Small intestine (tissue), 7 donors: ENCODE measurements at regions not wholly inside any gene's neighbourhood (a gene's known extent, or its start where the extent isn't known, plus 50 kb on each side); places are given as distances from the start of the nearest gene placed in this dataset.
A peak's percentile ranks its signal among the peaks of the same experiment; 100 is the strongest.

Experiments
- DNase-seq, 2 donors: peaks; one replicate each; pipeline versions ENCODE4 v3.0.0 to v3.0.0-alpha.2; 2013
- FAIRE-seq: peaks from 2 replicates; lab custom pipeline; 2012; peaks lifted over from hg19 to GRCh38; lab: Jason Lieb, UNC
- H3K27ac ChIP-seq, 3 donors: one replicate each; pipeline ENCODE4 v1.5.1; 2013; ENCODE audit warnings: low read length in 2 of 3, mild to moderate bottlenecking in 2 of 3, control low read depth in 1 of 3, inconsistent platforms in 1 of 3, low read depth in 1 of 3, moderate library complexity in 1 of 3
- H3K27me3 ChIP-seq, 3 donors: one replicate each; pipeline ENCODE4 v1.6.1; 2013; ENCODE audit warnings: low read length in 3 of 3, inconsistent platforms in 1 of 3; ENCODE audit not compliant: control insufficient read depth in 3 of 3, insufficient read depth in 3 of 3
- H3K36me3 ChIP-seq, 3 donors: one replicate each; pipeline ENCODE4 v1.6.1; 2013; ENCODE audit warnings: low read length in 3 of 3, inconsistent platforms in 1 of 3, low read depth in 1 of 3, mild to moderate bottlenecking in 1 of 3, moderate library complexity in 1 of 3; ENCODE audit not compliant: control insufficient read depth in 3 of 3, insufficient read depth in 2 of 3
- H3K4me1 ChIP-seq, 3 donors: one replicate each; pipeline ENCODE4 v1.6.1; 2013; ENCODE audit warnings: low read length in 2 of 3, inconsistent platforms in 1 of 3, low read depth in 1 of 3, mild to moderate bottlenecking in 1 of 3, moderate library complexity in 1 of 3; ENCODE audit not compliant: control insufficient read depth in 3 of 3, insufficient read depth in 2 of 3
- H3K4me3 ChIP-seq, 3 donors: one replicate each; pipeline ENCODE4 v1.5.1; 2013; ENCODE audit warnings: low read length in 3 of 3, control low read depth in 1 of 3, inconsistent platforms in 1 of 3, low read depth in 1 of 3, mild to moderate bottlenecking in 1 of 3, moderate library complexity in 1 of 3
- H3K9me3 ChIP-seq, 2 donors: one replicate each; pipeline ENCODE4 v1.6.1; 2013; ENCODE audit warnings: low read depth in 1 of 2, low read length in 1 of 2; ENCODE audit not compliant: control insufficient read depth in 2 of 2, insufficient read depth in 1 of 2
- WGBS, 3 donors: extraction: QIAGEN DNeasy Blood & Tissue Kit; methylation state at CpG; one replicate each; pipeline ENCODE4 v1.1.7; 2013; 5-methylcytosine and 5-hydroxymethylcytosine counted together
- donor health status: healthy with polysubstance abuse.
- donor health status: control.
- donor health status: control.
- donor health status: Bipolar disorder and iron deficiency.
- donor health status: healthy.

- Histone ChIP-seq H3K27me3 (no peaks in the 10 kb centered on the region), H3K27ac (no peak overlapping the region), H3K36me3 (no peaks in the 10 kb centered on the region), H3K4me1 (no peaks in the 10 kb centered on the region), H3K4me3 (no peak overlapping the region), H3K9me3 (peaks cover 0 to 5% of the 10 kb centered on the region in 2 donors)
- WGBS, 3 donors, result 60 to 81% (median 66%) methylated on average over 3 of the region's 3 CpGs
- FAIRE-seq (no peak), DNase-seq (peak in 1 of 2 donors; percentile 29)
Observed at GRCh38 chr6:134599079-134599478, 281.2 kb upstream of the SGK1 start.

- FAIRE-seq (no peak), DNase-seq (no peak)
- Histone ChIP-seq H3K36me3 (no peaks in the 10 kb centered on the region), H3K4me1 (no peaks in the 10 kb centered on the region), H3K9me3 (peaks cover 0 to 5% of the 10 kb centered on the region in 2 donors), H3K4me3 (no peak overlapping the region), H3K27me3 (no peaks in the 10 kb centered on the region), H3K27ac (no peak overlapping the region)
- WGBS, 3 donors, result 92 to 100% (median 100%) methylated on average over 1 of the region's 1 CpG
Observed at GRCh38 chr6:134596191-134596590, 278.3 kb upstream of the SGK1 start.

- WGBS, 3 donors, result 91 to 97% (median 95%) methylated on average over 1 of the region's 1 CpG
- Histone ChIP-seq H3K36me3 (no peaks in the 10 kb centered on the region), H3K9me3 (no peaks in the 10 kb centered on the region), H3K27me3 (no peaks in the 10 kb centered on the region), H3K4me3 (no peak overlapping the region), H3K27ac (no peak overlapping the region), H3K4me1 (no peaks in the 10 kb centered on the region)
- DNase-seq, result no peak
- no peak for FAIRE-seq
Observed at GRCh38 chr6:134594881-134595280, 277.0 kb upstream of the SGK1 start.

- Histone ChIP-seq H3K36me3 (no peaks in the 10 kb centered on the region), H3K4me3 (no peak overlapping the region), H3K27ac (no peak overlapping the region), H3K9me3 (no peaks in the 10 kb centered on the region), H3K4me1 (no peaks in the 10 kb centered on the region), H3K27me3 (no peaks in the 10 kb centered on the region)
- WGBS, 3 donors, result 70 to 88% (median 81%) methylated on average over 7 of the region's 7 CpGs
- DNase-seq (no peak), FAIRE-seq (no peak)
Observed at GRCh38 chr6:134593887-134594286, 276.0 kb upstream of the SGK1 start.

- no peaks in the 10 kb centered on the region for H3K4me1 ChIP-seq
- WGBS, 3 donors, result 75 to 81% (median 80%) methylated on average over 3 of the region's 3 CpGs
- FAIRE-seq, result no peak
Observed at GRCh38 chr6:134593442-134593841, 275.5 kb upstream of the SGK1 start.

GRCh38 chr6:134593024-134593423 is 275.1 kb upstream of the SGK1 start:
- no peaks in the 10 kb centered on the region for H3K36me3 ChIP-seq
- H3K9me3 ChIP-seq, result no peaks in the 10 kb centered on the region
- H3K27ac ChIP-seq, result no peak overlapping the region
- 59 to 87% (median 79%) methylated on average over 1 of the region's 1 CpG for WGBS, 3 donors
- H3K27me3 ChIP-seq, result no peaks in the 10 kb centered on the region
- no peak overlapping the region for H3K4me3 ChIP-seq
- no peaks in the 10 kb centered on the region for H3K4me1 ChIP-seq
- DNase-seq (no peak), FAIRE-seq (no peak)

More at GRCh38 chr6:134593442-134593841, 275.5 kb upstream of the SGK1 start:
- DNase-seq, result no peak
- H3K27ac ChIP-seq, result no peak overlapping the region
- no peak overlapping the region for H3K4me3 ChIP-seq
- H3K27me3 ChIP-seq, result no peaks in the 10 kb centered on the region
- H3K36me3 ChIP-seq, result no peaks in the 10 kb centered on the region
- H3K9me3 ChIP-seq, result no peaks in the 10 kb centered on the region

GRCh38 chr6:134590449-134590848 is 272.5 kb upstream of the SGK1 start:
- no peak for FAIRE-seq
- H3K4me3 ChIP-seq, result no peak overlapping the region
- H3K4me1 ChIP-seq, result no peaks in the 10 kb centered on the region
- H3K9me3 ChIP-seq, result no peaks in the 10 kb centered on the region
- DNase-seq, result no peak
- no peaks in the 10 kb centered on the region for H3K27me3 ChIP-seq
- WGBS, 3 donors, result 89 to 92% (median 90%) methylated on average over 7 of the region's 7 CpGs
- H3K27ac ChIP-seq, result no peak overlapping the region
- no peaks in the 10 kb centered on the region for H3K36me3 ChIP-seq

- H3K4me1 ChIP-seq, result no peaks in the 10 kb centered on the region
- no peaks in the 10 kb centered on the region for H3K27me3 ChIP-seq
- WGBS, 3 donors, result 83 to 94% (median 92%) methylated on average over 5 of the region's 5 CpGs
- DNase-seq (no peak), FAIRE-seq (no peak)
- no peak overlapping the region for H3K27ac ChIP-seq
- H3K9me3 ChIP-seq, result no peaks in the 10 kb centered on the region
- H3K36me3 ChIP-seq, result no peaks in the 10 kb centered on the region
- no peak overlapping the region for H3K4me3 ChIP-seq
Observed at GRCh38 chr6:134590004-134590403, 272.1 kb upstream of the SGK1 start.

- Histone ChIP-seq H3K36me3 (no peaks in the 10 kb centered on the region), H3K4me3 (no peak overlapping the region), H3K9me3 (no peaks in the 10 kb centered on the region), H3K4me1 (no peaks in the 10 kb centered on the region), H3K27ac (no peak overlapping the region), H3K27me3 (no peaks in the 10 kb centered on the region)
- WGBS, 3 donors, result 77 to 84% (median 78%) methylated on average over 5 of the region's 5 CpGs
- DNase-seq, result no peak
- no peak for FAIRE-seq
Observed at GRCh38 chr6:134589512-134589911, 271.6 kb upstream of the SGK1 start.
